SK-N-SH (cell line): ENCODE measurements at regions not wholly inside any gene's neighbourhood (a gene's known extent, or its start where the extent isn't known, plus 50 kb on each side); places are given as distances from the start of the nearest gene placed in this dataset.

Experiments used
- CTCF ChIA-PET: fragments of 300-600, 350-600 bp; formaldehyde crosslinking; extraction: SDS; loops from one replicate; lab custom pipeline; 2021; lab: Yijun Ruan, JAX
- POLR2A ChIA-PET: fragments of 350-600 bp; sonication (Branson Sonifier 250); formaldehyde crosslinking; extraction: SDS; loops from one replicate; lab custom pipeline; 2020; ENCODE audit warnings: antibody characterized with exemption, inconsistent platforms; lab: Yijun Ruan, JAX
- DNase-seq: peaks from one replicate; pipeline ENCODE4 v3.0.0; 2012
- H2AFZ ChIP-seq: fragments of 200-600 bp; sonication (generic); 2 replicates; pipeline ENCODE4 v1.8.1; 2016; ENCODE audit warnings: antibody characterized with exemption, mild to moderate bottlenecking, low read depth
- H3F3A ChIP-seq: fragments of 200-600 bp; sonication (generic); replicated peaks from 2 replicates; pipeline ENCODE3; 2016; ENCODE audit warnings: antibody characterized with exemption, mild to moderate bottlenecking; ENCODE audit not compliant: insufficient read depth
- H3K27ac ChIP-seq, 2 experiments: fragments of 200-500 bp in 1 of 2; fragments of 200-600 bp in 1 of 2; sonication (Bioruptor generic) in 1 of 2; sonication (generic), shearing (Covaris generic) in 1 of 2; 2 replicates each; pipeline versions ENCODE4 v1.5.1 to v1.6.1; 2014 to 2016; ENCODE audit warnings: low read depth in 2 of 2, inconsistent platforms in 1 of 2, low read length in 1 of 2, mild to moderate bottlenecking in 1 of 2, mixed read lengths in 1 of 2
- H3K27me3 ChIP-seq: fragments of 200-600 bp; sonication (generic), shearing (Covaris generic); 2 replicates; pipeline ENCODE4 v1.6.1; 2016; ENCODE audit warnings: mixed run types; ENCODE audit not compliant: insufficient read depth
- H3K36me3 ChIP-seq, 2 experiments: fragments of 200-500 bp in 1 of 2; fragments of 200-600 bp in 1 of 2; sonication (Bioruptor generic) in 1 of 2; sonication (generic) in 1 of 2; replicated peaks in 1 of 2; 2 replicates each; pipeline versions ENCODE3 to v1.5.1; 2014 to 2016; ENCODE audit warnings: low read length in 1 of 2, mild to moderate bottlenecking in 1 of 2; ENCODE audit not compliant: insufficient read depth in 2 of 2, control insufficient read depth in 1 of 2
- H3K4me1 ChIP-seq, 2 experiments: fragments of 200-500 bp in 1 of 2; fragments of 200-600 bp in 1 of 2; sonication (Bioruptor generic) in 1 of 2; sonication (generic), shearing (Covaris generic) in 1 of 2; 2 replicates each; pipeline versions ENCODE4 v1.5.1 to v1.6.1; 2014 to 2016; ENCODE audit warnings: low read depth in 1 of 2, low read length in 1 of 2, mixed run types in 1 of 2; ENCODE audit not compliant: insufficient read depth in 2 of 2, control insufficient read depth in 1 of 2
- H3K4me2 ChIP-seq: fragments of 200-600 bp; sonication (generic), shearing (Covaris generic); 2 replicates; pipeline ENCODE4 v1.6.1; 2017; ENCODE audit warnings: mixed run types
- H3K4me3 ChIP-seq, 2 experiments: fragments of 200-500 bp in 1 of 2; fragments of 200-600 bp in 1 of 2; sonication (Bioruptor generic) in 1 of 2; sonication (generic), shearing (Covaris generic) in 1 of 2; 2 replicates each; pipeline versions ENCODE4 v1.5.1 to v1.8.1; 2014 to 2016; ENCODE audit warnings: low read depth in 2 of 2, inconsistent platforms in 1 of 2, low read length in 1 of 2, mild to moderate bottlenecking in 1 of 2, mixed read lengths in 1 of 2, moderate library complexity in 1 of 2
- H3K79me2 ChIP-seq: fragments of 200-600 bp; sonication (generic); 2 replicates; pipeline ENCODE4 v1.8.1; 2017; ENCODE audit warnings: mild to moderate bottlenecking; ENCODE audit not compliant: insufficient read depth
- H3K9ac ChIP-seq: fragments of 200-600 bp; sonication (generic); 2 replicates; pipeline ENCODE4 v1.6.1; 2017; ENCODE audit warnings: mixed run types
- H3K9me2 ChIP-seq: fragments of 200-600 bp; sonication (generic); 2 replicates; pipeline ENCODE4 v1.6.1; 2017; ENCODE audit warnings: mixed run types
- H3K9me3 ChIP-seq: fragments of 200-600 bp; sonication (generic); 2 replicates; pipeline ENCODE4 v1.6.1; 2017; ENCODE audit warnings: mixed run types, mild to moderate bottlenecking, moderate library complexity
- H4K20me1 ChIP-seq: fragments of 200-600 bp; sonication (generic); 2 replicates; pipeline ENCODE4 v1.6.1; 2017; ENCODE audit warnings: mild to moderate bottlenecking, mixed run types; ENCODE audit not compliant: insufficient read depth
- ELF1 ChIP-seq: IDR thresholded peaks from 2 replicates; pipeline ENCODE4 v1.4.0; 2012
- FOSL2 ChIP-seq: IDR thresholded peaks from 2 replicates; pipeline ENCODE4 v1.4.0; 2012; ENCODE audit warnings: low read depth, mild to moderate bottlenecking, moderate library complexity, borderline replicate concordance
- GABPA ChIP-seq: IDR thresholded peaks from 2 replicates; pipeline ENCODE4 v1.4.0; 2012; ENCODE audit warnings: low read depth, mild to moderate bottlenecking
- MXI1 ChIP-seq: IDR thresholded peaks from 2 replicates; pipeline ENCODE4 v1.6.1; 2012; ENCODE audit warnings: mild to moderate bottlenecking, low read depth, low read length, improper control_type of control experiment
- NFIC ChIP-seq: IDR thresholded peaks from 2 replicates; pipeline ENCODE4 v1.4.0; 2012; ENCODE audit warnings: borderline replicate concordance
- NRF1 ChIP-seq: IDR thresholded peaks from 2 replicates; pipeline ENCODE4 v1.6.1; 2012; ENCODE audit warnings: low read depth, mild to moderate bottlenecking, low read length
- PBX3 ChIP-seq: IDR thresholded peaks from 2 replicates; pipeline ENCODE4; 2012
- RCOR1 ChIP-seq: fragments of 150-350 bp; IDR thresholded peaks from 2 replicates; pipeline ENCODE4 v1.6.1; 2017; ENCODE audit warnings: antibody characterized with exemption, low read length
- REST ChIP-seq: IDR thresholded peaks from 2 replicates; pipeline ENCODE4 v1.6.1; 2012; ENCODE audit warnings: mild to moderate bottlenecking, low read depth, low read length, moderate library complexity
- TAF1 ChIP-seq: IDR thresholded peaks from 2 replicates; pipeline ENCODE4 v1.6.1; 2012; ENCODE audit warnings: low read depth, mild to moderate bottlenecking, low read length, moderate library complexity, borderline replicate concordance
- USF2 ChIP-seq: fragments of 150-350 bp; IDR thresholded peaks from 2 replicates; pipeline ENCODE4 v1.6.1; 2017; ENCODE audit warnings: antibody characterized with exemption, low read length, low read depth, borderline replicate concordance
- YY1 ChIP-seq: IDR thresholded peaks from 2 replicates; pipeline ENCODE4 v1.4.0; 2012; ENCODE audit warnings: low read depth, mild to moderate bottlenecking
- WGBS: methylation state at CpG from one replicate; pipeline ENCODE4 v1.1.6; 2017; ENCODE audit warnings: low lambda C conversion rate; 5-methylcytosine and 5-hydroxymethylcytosine counted together
- TF ChIP-seq, protein P1 (sequence below): IDR thresholded peaks from 2 replicates; pipeline ENCODE4 v1.4.0; 2012; ENCODE audit warnings: low read depth, borderline replicate concordance

GRCh38 chr20:34175079-34175478 is 63.0 kb upstream of the EIF2S2 start:
- H3K4me3 ChIP-seq = no peak overlapping the region
- ChIA-PET CTCF (interaction anchor here (0.7 to 1.7 kb wide), 4 partner anchors 13 to 348 kb away, joined by 3 to 5 read pairs (median 3); no protein-coding TSS in a partner anchor), POLR2A (no interaction called here)
- no peaks in the 10 kb centered on the region for H3K9me3 ChIP-seq
- no peaks in the 10 kb centered on the region for H3F3A ChIP-seq
- H4K20me1 ChIP-seq = no peaks in the 10 kb centered on the region
- DNase-seq = no peak
- no peak overlapping the region for H3K9ac ChIP-seq
- H3K36me3 ChIP-seq = no peaks in the 10 kb centered on the region
- H3K4me2 ChIP-seq = no peak overlapping the region
- H3K4me1 ChIP-seq = no peaks in the 10 kb centered on the region; a peak in 1 of 4 replicates
- TF ChIP-seq REST = no peak
- TF ChIP-seq MXI1 = no peak
- TF ChIP-seq PBX3 = no peak
- TF ChIP-seq NFIC = no peak
- no peak for TF ChIP-seq GABPA
- TF ChIP-seq YY1 = no peak
- no peak for TF ChIP-seq ELF1
- TF ChIP-seq, protein P1, sequence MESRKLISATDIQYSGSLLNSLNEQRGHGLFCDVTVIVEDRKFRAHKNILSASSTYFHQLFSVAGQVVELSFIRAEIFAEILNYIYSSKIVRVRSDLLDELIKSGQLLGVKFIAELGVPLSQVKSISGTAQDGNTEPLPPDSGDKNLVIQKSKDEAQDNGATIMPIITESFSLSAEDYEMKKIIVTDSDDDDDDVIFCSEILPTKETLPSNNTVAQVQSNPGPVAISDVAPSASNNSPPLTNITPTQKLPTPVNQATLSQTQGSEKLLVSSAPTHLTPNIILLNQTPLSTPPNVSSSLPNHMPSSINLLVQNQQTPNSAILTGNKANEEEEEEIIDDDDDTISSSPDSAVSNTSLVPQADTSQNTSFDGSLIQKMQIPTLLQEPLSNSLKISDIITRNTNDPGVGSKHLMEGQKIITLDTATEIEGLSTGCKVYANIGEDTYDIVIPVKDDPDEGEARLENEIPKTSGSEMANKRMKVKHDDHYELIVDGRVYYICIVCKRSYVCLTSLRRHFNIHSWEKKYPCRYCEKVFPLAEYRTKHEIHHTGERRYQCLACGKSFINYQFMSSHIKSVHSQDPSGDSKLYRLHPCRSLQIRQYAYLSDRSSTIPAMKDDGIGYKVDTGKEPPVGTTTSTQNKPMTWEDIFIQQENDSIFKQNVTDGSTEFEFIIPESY = no peak
- no peak overlapping the region for H2AFZ ChIP-seq
- H3K27ac ChIP-seq = no peak overlapping the region
- no peaks in the 10 kb centered on the region for H3K9me2 ChIP-seq
- H3K79me2 ChIP-seq = no peaks in the 10 kb centered on the region
- H3K27me3 ChIP-seq = no peaks in the 10 kb centered on the region
- WGBS = 62% methylated on average over 3 of the region's 3 CpGs

- no peak overlapping the region for H3K4me2 ChIP-seq
- POLR2A ChIA-PET = no interaction called here
- 83% methylated on average over 6 of the region's 6 CpGs for WGBS
- DNase-seq = no peak
- no peak overlapping the region for H3K9ac ChIP-seq
- H3K27ac ChIP-seq = no peak overlapping the region
- no peak for TF ChIP-seq RCOR1
- no peak for TF ChIP-seq FOSL2
- no peak for TF ChIP-seq PBX3
- TF ChIP-seq NRF1 = no peak
- TF ChIP-seq USF2 = no peak
- TF ChIP-seq TAF1 = no peak
- no peak overlapping the region for H2AFZ ChIP-seq
- H3K4me1 ChIP-seq = no peaks in the 10 kb centered on the region; a peak in 1 of 4 replicates
- H3K4me3 ChIP-seq = no peak overlapping the region
- no peaks in the 10 kb centered on the region for H3K9me2 ChIP-seq
- no peaks in the 10 kb centered on the region for H3K27me3 ChIP-seq
- CTCF ChIA-PET = interaction anchor here (0.7 to 4.0 kb wide), 5 partner anchors 12 to 347 kb away, joined by 3 to 22 read pairs (median 3); no protein-coding TSS in a partner anchor
- H4K20me1 ChIP-seq = no peaks in the 10 kb centered on the region
- H3F3A ChIP-seq = no peaks in the 10 kb centered on the region
- H3K79me2 ChIP-seq = no peaks in the 10 kb centered on the region
- no peaks in the 10 kb centered on the region for H3K9me3 ChIP-seq
- no peaks in the 10 kb centered on the region for H3K36me3 ChIP-seq
Measured at GRCh38 chr20:34175879-34176278, 63.8 kb upstream of the EIF2S2 start.
